DOHH2 (cell line): ENCODE measurements at regions not wholly inside any gene's neighbourhood (a gene's known extent, or its start where the extent isn't known, plus 50 kb on each side); places are given as distances from the start of the nearest gene placed in this dataset.
"Not testable (repeated sequence)": the region's sequence is repeated elsewhere in the genome, so short reads cannot be mapped to it uniquely, and the experiment has no call there.

Source experiments
- H3F3A ChIP-seq: fragments of 200-600 bp; sonication (generic), shearing (Covaris generic); 2 replicates; pipeline ENCODE4 v1.6.0; 2016; ENCODE audit warnings: antibody characterized with exemption, mild to moderate bottlenecking; ENCODE audit not compliant: control insufficient read depth, insufficient read depth
- H3K27ac ChIP-seq: fragments of 200-600 bp; sonication (generic); 2 replicates; pipeline ENCODE4 v1.5.1; 2014; ENCODE audit warnings: low read depth, mild to moderate bottlenecking, low read length, moderate library complexity
- H3K27me3 ChIP-seq: fragments of 200-600 bp; sonication (generic); 2 replicates; pipeline ENCODE4 v1.6.1; 2014; ENCODE audit warnings: mild to moderate bottlenecking, low read length, mixed read lengths; ENCODE audit not compliant: control insufficient read depth
- H3K36me3 ChIP-seq: fragments of 200-600 bp; sonication (generic); 2 replicates; pipeline ENCODE4 v1.6.1; 2014; ENCODE audit warnings: mild to moderate bottlenecking, low read length, moderate library complexity, mixed read lengths; ENCODE audit not compliant: control insufficient read depth
- H3K4me1 ChIP-seq: fragments of 200-600 bp; sonication (generic); 2 replicates; pipeline ENCODE4 v1.6.1; 2014; ENCODE audit warnings: mild to moderate bottlenecking, low read length, mixed read lengths; ENCODE audit not compliant: control insufficient read depth
- H3K4me2 ChIP-seq: fragments of 200-600 bp; sonication (generic); 2 replicates; pipeline ENCODE4 v1.6.0; 2014; ENCODE audit warnings: mild to moderate bottlenecking, low read length, moderate library complexity
- H3K4me3 ChIP-seq: fragments of 200-600 bp; sonication (generic); 2 replicates; pipeline ENCODE4 v1.5.1; 2014; ENCODE audit warnings: mild to moderate bottlenecking, low read length, mixed read lengths
- H3K79me2 ChIP-seq: fragments of 200-600 bp; sonication (generic); 2 replicates; pipeline ENCODE4 v1.6.1; 2014; ENCODE audit warnings: mild to moderate bottlenecking, low read length, mixed read lengths; ENCODE audit not compliant: control insufficient read depth
- H3K9me2 ChIP-seq: fragments of 200-600 bp; sonication (generic); replicated peaks from 2 replicates; pipeline ENCODE4 v1.6.1; 2014; ENCODE audit warnings: mild to moderate bottlenecking, low read length, mixed read lengths; ENCODE audit not compliant: control insufficient read depth
- H3K9me3 ChIP-seq: fragments of 200-600 bp; sonication (generic); 2 replicates; pipeline ENCODE4 v1.6.1; 2014; ENCODE audit warnings: antibody characterized with exemption, low read length, mixed read lengths; ENCODE audit not compliant: control insufficient read depth, insufficient read depth
- H4K20me1 ChIP-seq: fragments of 200-600 bp; sonication (generic); 2 replicates; pipeline ENCODE4 v1.6.0; 2014; ENCODE audit warnings: low read depth, mild to moderate bottlenecking, antibody characterized with exemption, low read length, moderate library complexity; ENCODE audit not compliant: control insufficient read depth, insufficient read depth
- CTCF ChIP-seq: fragments of 200-600 bp; sonication (generic); IDR thresholded peaks from one replicate; pipeline ENCODE4 v1.5.1; 2014; ENCODE audit warnings: antibody characterized with exemption, mild to moderate bottlenecking, low read depth, low read length; ENCODE audit not compliant: poor library complexity, severe bottlenecking
- EZH2phosphoT487 ChIP-seq: fragments of 200-600 bp; sonication (generic); IDR thresholded peaks from 2 replicates; pipeline ENCODE4 v1.6.1; 2017; ENCODE audit warnings: borderline replicate concordance, mild to moderate bottlenecking, antibody characterized with exemption, low read length, moderate library complexity, mixed read lengths

DNA sequence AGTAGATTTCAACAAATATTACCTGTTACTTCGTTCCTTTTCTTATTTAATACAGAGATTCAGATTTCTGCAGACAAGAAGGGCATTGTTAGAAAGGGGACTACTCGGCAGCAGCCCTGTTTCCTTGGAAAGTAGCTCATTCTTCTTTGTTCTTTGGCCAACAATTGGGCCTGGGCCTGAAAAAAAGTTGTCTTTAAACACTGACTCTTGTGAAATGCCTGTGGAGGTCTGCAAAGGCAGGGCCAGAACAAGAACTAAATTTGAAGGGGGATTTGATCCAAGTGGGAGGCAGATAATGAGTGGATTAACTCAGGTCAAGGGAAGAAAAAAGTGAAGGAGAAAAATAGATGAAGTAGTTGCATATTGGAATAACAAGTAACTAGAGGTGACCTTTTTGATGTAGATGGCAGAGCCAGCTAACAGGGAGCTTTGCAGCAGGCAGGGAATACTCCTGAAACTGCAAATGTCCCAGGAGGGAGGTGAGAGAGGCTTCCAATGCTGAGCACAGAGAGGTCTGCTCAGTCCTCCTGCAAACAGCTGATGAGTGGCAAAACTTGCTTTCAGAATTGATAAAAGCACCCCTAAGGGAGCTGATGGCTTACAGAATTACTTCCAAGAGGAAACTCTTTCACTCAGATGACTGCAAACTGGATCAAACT, 393.2 kb upstream of the HS3ST1 start:
- Histone ChIP-seq H3K4me2 (no peak overlapping the region), H3K9me2 (no peaks in the 10 kb centered on the region), H3K79me2 (no peaks in the 10 kb centered on the region), H3K9me3 (no peaks in the 10 kb centered on the region), H3K27ac (no peak overlapping the region), H4K20me1 (no peaks in the 10 kb centered on the region), H3K4me1 (no peaks in the 10 kb centered on the region), H3F3A (no peaks in the 10 kb centered on the region), H3K4me3 (no peak overlapping the region), H3K27me3 (no peaks in the 10 kb centered on the region), H3K36me3 (no peaks in the 10 kb centered on the region)
- TF ChIP-seq EZH2phosphoT487 = no peak
- TF ChIP-seq CTCF = no peak

GRCh38 chr4:11817088-11817487, 388.4 kb upstream of the HS3ST1 start:
- Histone ChIP-seq H3K4me2 (no peak overlapping the region), H3K36me3 (no peaks in the 10 kb centered on the region), H3K9me2 (no peaks in the 10 kb centered on the region), H3F3A (no peaks in the 10 kb centered on the region), H3K27ac (no peak overlapping the region), H3K4me3 (no peak overlapping the region), H3K27me3 (no peaks in the 10 kb centered on the region), H3K4me1 (no peaks in the 10 kb centered on the region), H3K9me3 (no peaks in the 10 kb centered on the region), H3K79me2 (no peaks in the 10 kb centered on the region), H4K20me1 (no peaks in the 10 kb centered on the region)
- TF ChIP-seq EZH2phosphoT487 = no peak

- H3K4me3 ChIP-seq = no peak overlapping the region
- H4K20me1 ChIP-seq = no peaks in the 10 kb centered on the region
- H3K79me2 ChIP-seq = no peaks in the 10 kb centered on the region
- no peak overlapping the region for H3K27ac ChIP-seq
- no peaks in the 10 kb centered on the region for H3K27me3 ChIP-seq
- H3K36me3 ChIP-seq = no peaks in the 10 kb centered on the region
- no peak overlapping the region for H3K4me2 ChIP-seq
- TF ChIP-seq EZH2phosphoT487 (no peak), CTCF (no peak)
- H3K9me2 ChIP-seq = no peaks in the 10 kb centered on the region
- no peaks in the 10 kb centered on the region for H3F3A ChIP-seq
- no peaks in the 10 kb centered on the region for H3K9me3 ChIP-seq
- no peaks in the 10 kb centered on the region for H3K4me1 ChIP-seq
Observed at GRCh38 chr4:11814758-11815157, 386.1 kb upstream of the HS3ST1 start.

GRCh38 chr4:11813951-11814446, 385.3 kb upstream of the HS3ST1 start:
- Histone ChIP-seq H3K79me2 (no peaks in the 10 kb centered on the region), H3K27ac (no peak overlapping the region), H3K4me3 (no peak overlapping the region), H3F3A (no peaks in the 10 kb centered on the region), H3K4me1 (no peaks in the 10 kb centered on the region), H3K9me3 (no peaks in the 10 kb centered on the region), H3K36me3 (no peaks in the 10 kb centered on the region), H3K4me2 (no peak overlapping the region), H4K20me1 (no peaks in the 10 kb centered on the region), H3K27me3 (no peaks in the 10 kb centered on the region), H3K9me2 (no peaks in the 10 kb centered on the region)
- no peak for TF ChIP-seq EZH2phosphoT487
- no peak for TF ChIP-seq CTCF

DNA sequence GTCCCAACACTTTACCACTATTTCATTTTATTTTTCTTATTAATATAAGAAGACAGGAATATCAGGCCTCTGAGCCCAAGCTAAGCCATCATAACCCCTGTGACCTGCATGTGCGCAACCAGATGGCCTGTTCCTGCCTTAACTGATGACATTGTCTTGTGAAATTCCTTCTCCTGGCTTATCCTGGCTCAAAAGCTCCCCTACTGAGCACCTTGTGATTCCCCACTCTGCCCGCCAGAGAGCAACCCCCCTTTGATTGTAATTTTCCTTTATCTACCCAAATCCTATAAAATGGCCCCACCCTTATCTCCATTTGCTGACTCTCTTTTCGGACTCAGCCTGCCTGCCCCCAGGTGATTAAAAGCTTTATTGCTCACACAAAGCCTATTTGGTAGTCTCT, 382.8 kb upstream of the HS3ST1 start:
- not testable (repeated sequence) for H3K4me3 ChIP-seq, H3K9me2 ChIP-seq, H3K27me3 ChIP-seq, H3K4me1 ChIP-seq, H3K27ac ChIP-seq, H3K79me2 ChIP-seq, H3F3A ChIP-seq, H3K4me2 ChIP-seq, H3K9me3 ChIP-seq, H4K20me1 ChIP-seq, H3K36me3 ChIP-seq
